Lung microvascular endothelial cell (primary cell): ENCODE measurements at regions not wholly inside any gene's neighbourhood (a gene's known extent, or its start where the extent isn't known, plus 50 kb on each side); places are given as distances from the start of the nearest gene placed in this dataset.
"Not testable (repeated sequence)": the region's sequence is repeated elsewhere in the genome, so short reads cannot be mapped to it uniquely, and the experiment has no call there.

Experiments
- DNase-seq, 2 donors: peaks; one replicate each; pipeline versions ENCODE4 v3.0.0 to v3.0.0-alpha.2; 2010; ENCODE audit warnings: low read depth in 2 of 2

- DNase-seq, result no peak
Measured at GRCh38 chr10:26355241-26355640, 82.9 kb upstream of the APBB1IP start.

- no peak for DNase-seq
Measured at GRCh38 chr10:26357203-26357602, 80.9 kb upstream of the APBB1IP start.

- no peak for DNase-seq
Measured at GRCh38 chr10:26358071-26358470, 80.1 kb upstream of the APBB1IP start.

- DNase-seq, result no peak
Measured at GRCh38 chr10:26359670-26360069, 78.5 kb upstream of the APBB1IP start.

- DNase-seq, result no peak
Measured at GRCh38 chr10:26361351-26361750, 76.8 kb upstream of the APBB1IP start.

GRCh38 chr10:26361971-26362370, 76.2 kb upstream of the APBB1IP start:
- DNase-seq, result no peak

GRCh38 chr10:26365681-26366358, 72.3 kb upstream of the APBB1IP start:
- DNase-seq, result no peak

GRCh38 chr10:26367035-26367434, 71.1 kb upstream of the APBB1IP start:
- not testable (repeated sequence) for DNase-seq

- peak; percentile 4 to 12 for DNase-seq
Measured at GRCh38 chr10:26367771-26368170, 70.4 kb upstream of the APBB1IP start.

- DNase-seq, result no peak
Measured at GRCh38 chr10:26368463-26368862, 69.7 kb upstream of the APBB1IP start.

GRCh38 chr10:26372513-26373354, 65.4 kb upstream of the APBB1IP start:
- DNase-seq, result no peak

GRCh38 chr10:26374426-26374825, 63.7 kb upstream of the APBB1IP start:
- no peak for DNase-seq

- DNase-seq, result not testable (repeated sequence)
Measured at GRCh38 chr10:26377224-26377810, 60.8 kb upstream of the APBB1IP start.

- no peak for DNase-seq
Measured at GRCh38 chr10:26378861-26379294, 59.3 kb upstream of the APBB1IP start.

GRCh38 chr10:26380815-26381214, 57.3 kb upstream of the APBB1IP start:
- no peak for DNase-seq

- DNase-seq, result no peak
Measured at GRCh38 chr10:26381986-26382385, 56.2 kb upstream of the APBB1IP start.

- DNase-seq, result no peak
Measured at GRCh38 chr10:26384600-26384999, 53.5 kb upstream of the APBB1IP start.

- no peak for DNase-seq
Measured at GRCh38 chr10:26385443-26385842, 52.7 kb upstream of the APBB1IP start.

GRCh38 chr10:26386781-26387180, 51.4 kb upstream of the APBB1IP start:
- no peak for DNase-seq
